Right cardiac atrium (tissue), 5 donors: ENCODE measurements at regions not wholly inside any gene's neighbourhood (a gene's known extent, or its start where the extent isn't known, plus 50 kb on each side); places are given as distances from the start of the nearest gene placed in this dataset.
"Not testable (repeated sequence)": the region's sequence is repeated elsewhere in the genome, so short reads cannot be mapped to it uniquely, and the experiment has no call there.

Experiments
- ATAC-seq, 2 donors: fragments of 200-7000 bp; cut with Tn5 transposase; one replicate each; pipeline versions ENCODE4 v1.8.0 to v1.9.1; 2020; ENCODE audit warnings: moderate library complexity in 2 of 2, mild to moderate bottlenecking in 1 of 2
- DNase-seq, 3 donors: peaks; one replicate each; pipeline ENCODE4 v3.0.0-alpha.2; 2020
- H3K27ac ChIP-seq: one replicate; pipeline ENCODE4 v1.5.1; 2013; ENCODE audit warnings: mild to moderate bottlenecking, low read length, control low read depth, moderate library complexity
- H3K27me3 ChIP-seq: one replicate; pipeline ENCODE4 v1.6.1; 2013; ENCODE audit not compliant: control insufficient read depth, insufficient read depth
- H3K4me1 ChIP-seq: one replicate; pipeline ENCODE4 v1.6.1; 2013; ENCODE audit warnings: low read length; ENCODE audit not compliant: control insufficient read depth, insufficient read depth
- H3K4me3 ChIP-seq: one replicate; pipeline ENCODE4 v1.5.1; 2013; ENCODE audit warnings: low read length, control low read depth
- H3K9me3 ChIP-seq: one replicate; pipeline ENCODE4 v1.6.1; 2013; ENCODE audit warnings: low read length; ENCODE audit not compliant: control insufficient read depth
- WGBS: extraction: QIAGEN DNeasy Blood & Tissue Kit; methylation state at CpG from one replicate; pipeline ENCODE4 v1.1.7; 2013; 5-methylcytosine and 5-hydroxymethylcytosine counted together
- intact Hi-C, 4 donors: fragments of 100-400 bp; cut with DNase I; formaldehyde crosslinking; loops; one replicate each; pipeline versions ENCODE4 v1.11.0 to v1.14.0; 2022 to 2023
- donor health status: healthy with polysubstance abuse.
- donor health status: DM: no; HTN: yes; CAD: no.
- donor health status: DM: no; HTN: no; CAD: no.
- donor health status: DM: no; HTN: yes; CAD: no; lungs with severe emphysema.
- donor health status: DM: yes; HTN: yes; CAD: no.

- Histone ChIP-seq H3K27me3 (no peaks in the 10 kb centered on the region), H3K27ac (no peak overlapping the region), H3K4me1 (no peaks in the 10 kb centered on the region), H3K9me3 (no peaks in the 10 kb centered on the region), H3K4me3 (no peak overlapping the region)
- ATAC-seq = no peak
- no peak for DNase-seq
- intact Hi-C loops = no loop called here
Observed at GRCh38 chr10:109695988-109696387, 227.3 kb downstream of the XPNPEP1 start.

GRCh38 chr10:109689785-109690184, 233.5 kb downstream of the XPNPEP1 start:
- Histone ChIP-seq H3K27me3 (no peaks in the 10 kb centered on the region), H3K27ac (no peak overlapping the region), H3K4me1 (no peaks in the 10 kb centered on the region), H3K9me3 (no peaks in the 10 kb centered on the region), H3K4me3 (no peak overlapping the region)
- intact Hi-C loops = no loop called here
- 22% methylated on average over 1 of the region's 1 CpG for WGBS
- no peak for DNase-seq
- no peak for ATAC-seq

GRCh38 chr10:109679478-109679877, 243.8 kb downstream of the XPNPEP1 start:
- ATAC-seq (no peak), DNase-seq (no peak)
- intact Hi-C loops = no loop called here
- no peaks in the 10 kb centered on the region for H3K27me3 ChIP-seq
- no peaks in the 10 kb centered on the region for H3K4me1 ChIP-seq
- no peaks in the 10 kb centered on the region for H3K9me3 ChIP-seq
- no peak overlapping the region for H3K27ac ChIP-seq
- no peak overlapping the region for H3K4me3 ChIP-seq

- DNase-seq = no peak
- ATAC-seq = no peak
- Histone ChIP-seq H3K4me3 (no peak overlapping the region), H3K27ac (no peak overlapping the region), H3K9me3 (no peaks in the 10 kb centered on the region), H3K27me3 (no peaks in the 10 kb centered on the region), H3K4me1 (no peaks in the 10 kb centered on the region)
- intact Hi-C loops = no loop called here
- WGBS = 81% methylated on average over 1 of the region's 1 CpG
Observed at GRCh38 chr10:109678857-109679256, 244.5 kb downstream of the XPNPEP1 start.

- Histone ChIP-seq H3K27ac (no peak overlapping the region), H3K27me3 (no peaks in the 10 kb centered on the region), H3K4me1 (no peaks in the 10 kb centered on the region), H3K4me3 (no peak overlapping the region), H3K9me3 (no peaks in the 10 kb centered on the region)
- intact Hi-C loops = no loop called here
- no peak for DNase-seq
- ATAC-seq = no peak
Observed at GRCh38 chr10:109676703-109677102, 246.6 kb downstream of the XPNPEP1 start.

GRCh38 chr10:109668703-109669102, 254.6 kb downstream of the XPNPEP1 start:
- no peak for ATAC-seq
- intact Hi-C loops = no loop called here
- no peak overlapping the region for H3K4me3 ChIP-seq
- no peaks in the 10 kb centered on the region for H3K9me3 ChIP-seq
- H3K27me3 ChIP-seq = no peaks in the 10 kb centered on the region
- DNase-seq = no peak
- H3K4me1 ChIP-seq = no peaks in the 10 kb centered on the region
- no peak overlapping the region for H3K27ac ChIP-seq

- ATAC-seq (no peak), DNase-seq (no peak)
- H3K4me3 ChIP-seq = no peak overlapping the region
- no peaks in the 10 kb centered on the region for H3K4me1 ChIP-seq
- H3K9me3 ChIP-seq = no peaks in the 10 kb centered on the region
- H3K27ac ChIP-seq = no peak overlapping the region
- intact Hi-C loops = no loop called here
- WGBS = 64% methylated on average over 5 of the region's 5 CpGs
- no peaks in the 10 kb centered on the region for H3K27me3 ChIP-seq
Observed at GRCh38 chr10:109668154-109668665, 255.1 kb downstream of the XPNPEP1 start.

- H3K4me1 ChIP-seq = no peaks in the 10 kb centered on the region
- peaks cover 1% of the 10 kb centered on the region for H3K9me3 ChIP-seq
- H3K27ac ChIP-seq = no peak overlapping the region
- WGBS = 82% methylated on average over 2 of the region's 2 CpGs
- H3K4me3 ChIP-seq = no peak overlapping the region
- DNase-seq (no peak), ATAC-seq (no peak)
- H3K27me3 ChIP-seq = no peaks in the 10 kb centered on the region
- intact Hi-C loops = no loop called here
Observed at GRCh38 chr10:109665321-109665720, 258.0 kb downstream of the XPNPEP1 start.

- intact Hi-C loops = no loop called here
- Histone ChIP-seq H3K27me3 (no peaks in the 10 kb centered on the region), H3K4me1 (no peaks in the 10 kb centered on the region), H3K9me3 (peaks cover 1% of the 10 kb centered on the region), H3K4me3 (no peak overlapping the region), H3K27ac (no peak overlapping the region)
- ATAC-seq (no peak), DNase-seq (no peak)
- WGBS = 87% methylated on average over 4 of the region's 4 CpGs
Observed at GRCh38 chr10:109664554-109664953, 258.8 kb downstream of the XPNPEP1 start.

GRCh38 chr10:109663122-109663521, 260.2 kb downstream of the XPNPEP1 start:
- 69% methylated on average over 6 of the region's 6 CpGs for WGBS
- DNase-seq (no peak), ATAC-seq (peak in 1 of 2 donors; percentile 33)
- no peaks in the 10 kb centered on the region for H3K4me1 ChIP-seq
- H3K27ac ChIP-seq = no peak overlapping the region
- intact Hi-C loops = no loop called here
- no peak overlapping the region for H3K4me3 ChIP-seq
- H3K27me3 ChIP-seq = no peaks in the 10 kb centered on the region
- H3K9me3 ChIP-seq = peaks cover 1% of the 10 kb centered on the region

- DNase-seq, H3K9me3 ChIP-seq, H3K27ac ChIP-seq, H3K4me1 ChIP-seq, intact Hi-C loops, ATAC-seq, H3K27me3 ChIP-seq, H3K4me3 ChIP-seq: not testable (repeated sequence)
- WGBS = 79% methylated on average over 12 of the region's 12 CpGs
Observed at GRCh38 chr10:109652612-109653011, 270.7 kb downstream of the XPNPEP1 start.

GRCh38 chr10:109650228-109650627, 273.1 kb downstream of the XPNPEP1 start:
- Histone ChIP-seq H3K27ac (no peak overlapping the region), H3K4me3 (no peak overlapping the region), H3K4me1 (no peaks in the 10 kb centered on the region), H3K27me3 (no peaks in the 10 kb centered on the region), H3K9me3 (no peaks in the 10 kb centered on the region)
- intact Hi-C loops = no loop called here
- ATAC-seq (no peak), DNase-seq (no peak)
- WGBS = 81% methylated on average over 1 of the region's 1 CpG
